Type B pancreatic cell (in vitro differentiated cells): ENCODE measurements at regions not wholly inside any gene's neighbourhood (a gene's known extent, or its start where the extent isn't known, plus 50 kb on each side); places are given as distances from the start of the nearest gene placed in this dataset.

Source experiments
- DNase-seq: peaks from one replicate; pipeline ENCODE4 v3.0.0; 2021; ENCODE audit warnings: mixed read lengths; ENCODE audit not compliant: unreplicated experiment; ENCODE audit errors: extremely low spot score
- H3K27ac Mint-ChIP-seq: 2 replicates; pipeline ENCODE4 v1.8.0; 2021; ENCODE audit warnings: mild to moderate bottlenecking, mixed read lengths
- H3K27me3 Mint-ChIP-seq: 2 replicates; pipeline ENCODE4 v1.8.0; 2021; ENCODE audit warnings: mixed read lengths
- H3K36me3 Mint-ChIP-seq: 2 replicates; pipeline ENCODE4 v1.8.0; 2021; ENCODE audit warnings: mixed read lengths
- H3K4me1 Mint-ChIP-seq: one replicate; pipeline ENCODE4 v1.8.0; 2021; ENCODE audit warnings: mixed read lengths; ENCODE audit not compliant: unreplicated experiment
- H3K4me3 Mint-ChIP-seq: 2 replicates; pipeline ENCODE4 v1.8.0; 2021; ENCODE audit warnings: mild to moderate bottlenecking, mixed read lengths
- H3K9me3 Mint-ChIP-seq: 2 replicates; pipeline ENCODE4 v1.8.0; 2021; ENCODE audit warnings: mixed read lengths
- CTCF ChIP-seq: fragments of 200-600 bp; sonication (generic); conservative IDR thresholded peaks from 2 replicates; pipeline ENCODE4 v1.5.0; 2021; ENCODE audit warnings: antibody characterized with exemption, mild to moderate bottlenecking

GRCh38 chr1:30629501-30629900 is 93.9 kb downstream of the MATN1 start:
- Mint-ChIP-seq H3K27ac (no peak overlapping the region), H3K27me3 (peaks cover 10% of the 10 kb centered on the region), H3K4me3 (no peak overlapping the region), H3K36me3 (no peaks in the 10 kb centered on the region), H3K9me3 (peaks cover 8% of the 10 kb centered on the region), H3K4me1 (no peaks in the 10 kb centered on the region)
- no peak for TF ChIP-seq CTCF
- DNase-seq = no peak

- Mint-ChIP-seq H3K27me3 (peaks cover 12% of the 10 kb centered on the region), H3K9me3 (peaks cover 14% of the 10 kb centered on the region)
Observed at GRCh38 chr1:30627994-30628393, 95.4 kb downstream of the MATN1 start.

GRCh38 chr1:30627206-30627605 is 96.2 kb downstream of the MATN1 start:
- no peak for DNase-seq
- H3K9me3 Mint-ChIP-seq = peaks cover 15% of the 10 kb centered on the region
- H3K4me1 Mint-ChIP-seq = no peaks in the 10 kb centered on the region
- no peak for TF ChIP-seq CTCF
- H3K36me3 Mint-ChIP-seq = no peaks in the 10 kb centered on the region
- no peak overlapping the region for H3K4me3 Mint-ChIP-seq
- H3K27ac Mint-ChIP-seq = no peak overlapping the region
- H3K27me3 Mint-ChIP-seq = peaks cover 10% of the 10 kb centered on the region

More at GRCh38 chr1:30627994-30628393, 95.4 kb downstream of the MATN1 start:
- Mint-ChIP-seq H3K27ac (no peak overlapping the region), H3K4me1 (no peaks in the 10 kb centered on the region), H3K4me3 (no peak overlapping the region), H3K36me3 (no peaks in the 10 kb centered on the region)
- no peak for DNase-seq
- no peak for TF ChIP-seq CTCF

- H3K27me3 Mint-ChIP-seq = peaks cover 16% of the 10 kb centered on the region
- no peak for TF ChIP-seq CTCF
- no peak for DNase-seq
- H3K4me1 Mint-ChIP-seq = peaks cover 1% of the 10 kb centered on the region
- no peak overlapping the region for H3K4me3 Mint-ChIP-seq
- H3K36me3 Mint-ChIP-seq = no peaks in the 10 kb centered on the region
- peaks cover 15% of the 10 kb centered on the region for H3K9me3 Mint-ChIP-seq
- no peak overlapping the region for H3K27ac Mint-ChIP-seq
Observed at GRCh38 chr1:30623431-30623830, 100.0 kb downstream of the MATN1 start.

GRCh38 chr1:30619619-30620018 is 103.8 kb downstream of the MATN1 start:
- Mint-ChIP-seq H3K27me3 (peaks cover 23% of the 10 kb centered on the region), H3K36me3 (no peaks in the 10 kb centered on the region), H3K4me1 (peaks cover 8% of the 10 kb centered on the region), H3K9me3 (peaks cover 7% of the 10 kb centered on the region), H3K4me3 (no peak overlapping the region), H3K27ac (no peak overlapping the region)
- TF ChIP-seq CTCF = no peak
- no peak for DNase-seq

- H3K27me3 Mint-ChIP-seq = peaks cover 22% of the 10 kb centered on the region
- H3K27ac Mint-ChIP-seq = peak overlapping the region; percentile 62
- H3K9me3 Mint-ChIP-seq = peaks cover 4% of the 10 kb centered on the region
- H3K4me3 Mint-ChIP-seq = no peak overlapping the region
- H3K4me1 Mint-ChIP-seq = peaks cover 8% of the 10 kb centered on the region
- no peak for TF ChIP-seq CTCF
- no peaks in the 10 kb centered on the region for H3K36me3 Mint-ChIP-seq
- no peak for DNase-seq
Observed at GRCh38 chr1:30618335-30618747, 105.0 kb downstream of the MATN1 start.
